Naive thymus-derived CD8-positive, alpha-beta T cell (primary cell): ENCODE measurements at regions not wholly inside any gene's neighbourhood (a gene's known extent, or its start where the extent isn't known, plus 50 kb on each side); places are given as distances from the start of the nearest gene placed in this dataset.

Experiments
- ATAC-seq, 2 donors: fragments of 150-1000 bp; cut with Tn5 transposase in 1 of 2; sonication (Bioruptor Pico), chemical (Tn5 transposase) in 1 of 2; 1 replicate in 1 of 2; 2 replicates in 1 of 2; pipeline ENCODE4 v1.10.0; 2021; ENCODE audit warnings: mild to moderate bottlenecking in 2 of 2, moderate library complexity in 2 of 2
- POLR2A ChIA-PET: fragments of 350-600 bp; sonication (Branson Sonifier 250); formaldehyde crosslinking; loops from one replicate; lab custom pipeline; 2021; ENCODE audit warnings: antibody characterized with exemption; lab: Charles Lee
- DNase-seq, 10 donors: peaks; one replicate each; pipeline versions ENCODE4 v3.0.0 to v3.0.0-alpha.2; 2020 to 2022
- H3K27ac Mint-ChIP-seq, 10 donors: one replicate each; pipeline ENCODE4 v1.8.0; 2020 to 2022; ENCODE audit warnings: mild to moderate bottlenecking in 10 of 10, mixed read lengths in 10 of 10, moderate library complexity in 4 of 10, inconsistent platforms in 1 of 10
- H3K27me3 Mint-ChIP-seq, 5 donors: one replicate each; pipeline ENCODE4 v1.8.0; 2021 to 2022; ENCODE audit warnings: mixed read lengths in 5 of 5
- H3K36me3 Mint-ChIP-seq, 3 donors: one replicate each; pipeline ENCODE4 v1.8.0; 2020 to 2022; ENCODE audit warnings: mixed read lengths in 3 of 3, mild to moderate bottlenecking in 2 of 3, inconsistent platforms in 1 of 3
- H3K4me1 Mint-ChIP-seq, 4 donors: one replicate each; pipeline ENCODE4 v1.8.0; 2021 to 2022; ENCODE audit warnings: mixed read lengths in 4 of 4
- H3K4me3 Mint-ChIP-seq, 10 donors: one replicate each; pipeline ENCODE4 v1.8.0; 2020 to 2022; ENCODE audit warnings: mild to moderate bottlenecking in 10 of 10, mixed read lengths in 10 of 10, moderate library complexity in 6 of 10, inconsistent platforms in 1 of 10
- H3K9me3 Mint-ChIP-seq, 9 donors: one replicate each; pipeline ENCODE4 v1.8.0; 2020 to 2022; ENCODE audit warnings: mixed read lengths in 9 of 9, mild to moderate bottlenecking in 3 of 9, inconsistent platforms in 1 of 9, moderate library complexity in 1 of 9

GRCh38 chr6:134464690-134465411, 146.9 kb upstream of the SGK1 start:
- H3K4me1 Mint-ChIP-seq, result peaks cover 0 to 2% (median 0%) of the 10 kb centered on the region in 4 donors
- H3K27me3 Mint-ChIP-seq, result no peaks in the 10 kb centered on the region
- DNase-seq (no peak), ATAC-seq (no peak)
- no peak overlapping the region for H3K27ac Mint-ChIP-seq
- peaks cover 0 to 6% (median 0%) of the 10 kb centered on the region in 9 donors for H3K9me3 Mint-ChIP-seq
- H3K4me3 Mint-ChIP-seq, result no peak overlapping the region
- H3K36me3 Mint-ChIP-seq, result no peaks in the 10 kb centered on the region
- POLR2A ChIA-PET, result interaction anchor here (0.6 kb wide), 1 partner anchor 32 kb away, joined by 3 read pairs; no protein-coding TSS in a partner anchor

DNA sequence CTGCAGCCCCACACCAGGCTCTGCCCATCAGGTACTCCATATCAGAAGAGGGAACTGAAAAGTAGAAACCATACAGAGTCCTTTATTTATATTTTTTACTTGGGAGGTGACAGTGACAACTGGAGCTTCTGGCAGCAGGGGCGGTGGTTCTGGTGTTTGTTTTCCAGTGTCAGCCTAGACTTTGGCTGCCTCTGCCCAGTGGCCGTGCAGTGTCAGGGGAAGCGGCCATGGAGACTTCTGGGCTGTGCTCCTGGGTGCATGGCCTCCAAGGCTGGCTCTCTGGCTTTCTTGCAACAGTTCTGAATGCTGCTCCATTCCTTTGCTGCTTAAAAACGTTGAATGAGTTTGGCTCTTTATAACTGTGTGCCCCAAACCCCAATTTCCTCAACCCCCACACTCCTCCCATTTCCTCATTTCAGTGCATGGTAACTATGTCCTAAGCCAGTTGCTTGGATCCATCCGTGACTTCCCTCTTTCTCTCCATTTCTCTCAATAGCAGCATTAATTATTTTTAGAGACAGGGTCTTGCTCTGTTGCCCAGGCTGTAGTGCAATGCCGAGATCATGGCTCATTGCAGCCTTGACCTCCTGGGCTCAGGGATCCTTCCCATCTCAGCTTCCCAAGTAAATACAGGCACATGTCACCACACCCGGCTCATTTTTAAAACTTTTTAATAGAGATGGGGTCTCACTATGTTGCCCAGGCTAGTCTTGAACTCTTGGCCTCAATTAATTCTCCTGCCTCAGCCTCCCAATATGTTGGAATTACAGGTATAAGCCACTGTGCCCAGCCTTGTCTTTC, 141.1 kb upstream of the SGK1 start:
- Mint-ChIP-seq H3K9me3 (peaks cover 0 to 8% (median 0%) of the 10 kb centered on the region in 9 donors), H3K27me3 (no peaks in the 10 kb centered on the region), H3K36me3 (no peaks in the 10 kb centered on the region), H3K27ac (peak overlapping the region in 2 of 10 donors; percentile 8 to 11), H3K4me1 (peaks cover 0 to 7% (median 3%) of the 10 kb centered on the region in 4 donors), H3K4me3 (no peak overlapping the region)
- DNase-seq, result no peak
- no peak for ATAC-seq
- POLR2A ChIA-PET, result no interaction called here

GRCh38 chr6:134457941-134458340, 140.0 kb upstream of the SGK1 start:
- Mint-ChIP-seq H3K36me3 (no peaks in the 10 kb centered on the region), H3K9me3 (peaks cover 0 to 8% (median 0%) of the 10 kb centered on the region in 9 donors), H3K4me3 (no peak overlapping the region), H3K27me3 (no peaks in the 10 kb centered on the region), H3K4me1 (peaks cover 0 to 7% (median 3%) of the 10 kb centered on the region in 4 donors), H3K27ac (no peak overlapping the region)
- DNase-seq, result no peak
- ATAC-seq, result no peak
- POLR2A ChIA-PET, result no interaction called here

DNA sequence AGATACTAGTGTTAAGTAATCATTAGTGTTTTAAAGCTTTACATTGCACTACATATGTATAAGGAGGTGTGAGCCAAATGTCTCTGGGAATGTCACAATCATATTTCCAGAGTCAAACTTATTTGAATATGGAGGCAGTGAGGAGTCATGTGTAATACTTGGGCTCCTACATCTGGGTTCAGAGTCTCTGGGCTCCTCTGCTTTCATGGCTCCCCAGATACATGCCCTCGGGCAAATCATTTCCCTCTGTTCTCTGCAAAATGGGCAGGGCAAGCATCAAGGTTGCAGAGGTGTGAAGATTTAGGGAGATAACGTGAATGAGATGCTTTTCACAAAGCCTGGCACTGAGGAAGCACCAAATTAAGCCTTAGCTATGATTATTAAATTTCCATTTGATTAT, 138.3 kb upstream of the SGK1 start:
- Mint-ChIP-seq H3K4me1 (peaks cover 4 to 9% (median 8%) of the 10 kb centered on the region in 4 donors), H3K27ac (no peak overlapping the region), H3K36me3 (no peaks in the 10 kb centered on the region), H3K9me3 (peaks cover 0 to 8% (median 0%) of the 10 kb centered on the region in 9 donors), H3K27me3 (no peaks in the 10 kb centered on the region), H3K4me3 (no peak overlapping the region)
- DNase-seq (no peak), ATAC-seq (no peak)
- POLR2A ChIA-PET, result no interaction called here

DNA sequence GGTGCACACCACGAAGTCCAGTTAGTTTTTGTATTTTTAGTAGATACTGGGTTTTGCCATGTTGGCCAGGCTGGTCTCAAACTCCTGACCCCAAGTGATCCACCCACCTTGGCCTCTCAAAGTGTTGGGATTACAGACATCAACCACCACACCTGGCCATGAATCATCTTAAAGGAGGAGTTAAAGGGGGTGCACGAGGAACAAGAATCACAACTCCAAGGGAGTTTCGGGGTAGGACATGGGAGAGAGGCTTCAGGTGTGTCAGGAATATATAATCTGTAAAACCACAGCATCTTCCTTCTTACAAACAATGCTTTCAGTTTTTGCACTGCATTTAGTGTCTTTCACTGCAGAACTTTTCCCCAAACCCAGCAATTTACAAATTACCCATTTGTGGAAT, 137.4 kb upstream of the SGK1 start:
- no peak overlapping the region for H3K27ac Mint-ChIP-seq
- DNase-seq (no peak), ATAC-seq (no peak)
- H3K9me3 Mint-ChIP-seq, result peaks cover 0 to 7% (median 0%) of the 10 kb centered on the region in 9 donors
- peaks cover 4 to 10% (median 8%) of the 10 kb centered on the region in 4 donors for H3K4me1 Mint-ChIP-seq
- H3K36me3 Mint-ChIP-seq, result no peaks in the 10 kb centered on the region
- no peaks in the 10 kb centered on the region for H3K27me3 Mint-ChIP-seq
- no peak overlapping the region for H3K4me3 Mint-ChIP-seq
- POLR2A ChIA-PET, result no interaction called here

- no peak for DNase-seq
- Mint-ChIP-seq H3K27me3 (no peaks in the 10 kb centered on the region), H3K36me3 (no peaks in the 10 kb centered on the region), H3K27ac (no peak overlapping the region), H3K4me3 (no peak overlapping the region), H3K9me3 (peaks cover 0 to 2% (median 0%) of the 10 kb centered on the region in 9 donors), H3K4me1 (peaks cover 4 to 10% (median 8%) of the 10 kb centered on the region in 4 donors)
- no peak for ATAC-seq
- POLR2A ChIA-PET, result no interaction called here
These were observed 136.9 kb upstream of the SGK1 start for GRCh38 chr6:134454794-134455193.

DNA sequence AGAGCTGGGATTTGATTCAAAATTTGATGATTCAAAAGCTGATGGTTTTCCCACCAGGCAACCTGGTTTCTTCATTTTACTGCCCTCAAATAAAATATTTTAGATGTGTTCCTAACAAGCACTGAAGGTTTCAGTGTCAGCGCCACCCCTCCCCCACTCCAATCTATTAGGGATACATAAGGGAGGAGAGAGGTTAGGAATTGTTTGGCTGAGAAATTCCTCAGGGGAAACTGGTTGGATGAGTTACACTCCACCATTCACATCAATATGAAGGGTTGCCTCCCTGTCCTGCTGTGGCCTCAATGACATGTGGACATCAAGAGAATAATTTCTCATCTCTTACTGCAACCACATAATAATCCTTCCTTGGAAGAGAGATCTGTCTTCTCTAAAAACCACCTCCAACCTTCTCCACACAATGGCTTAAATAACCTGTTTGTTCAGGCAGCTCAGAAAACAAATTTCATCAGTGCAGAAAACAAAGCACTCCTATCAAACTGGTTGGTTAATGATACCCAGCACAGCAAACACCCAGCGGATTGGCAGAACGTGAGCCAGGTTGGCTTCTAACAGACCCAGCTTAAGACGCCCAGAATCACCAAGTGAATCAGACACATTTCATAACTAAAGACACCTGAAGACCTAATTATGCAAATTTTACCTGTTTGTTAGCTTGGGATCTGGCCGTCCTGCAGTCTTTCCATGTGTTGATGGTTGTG, 136.0 kb upstream of the SGK1 start:
- no peak for DNase-seq
- no peaks in the 10 kb centered on the region for H3K9me3 Mint-ChIP-seq
- H3K27ac Mint-ChIP-seq, result no peak overlapping the region
- no peak for ATAC-seq
- no peaks in the 10 kb centered on the region for H3K36me3 Mint-ChIP-seq
- H3K4me1 Mint-ChIP-seq, result peaks cover 4 to 10% (median 7%) of the 10 kb centered on the region in 4 donors
- no peak overlapping the region for H3K4me3 Mint-ChIP-seq
- POLR2A ChIA-PET, result no interaction called here
- no peaks in the 10 kb centered on the region for H3K27me3 Mint-ChIP-seq

GRCh38 chr6:134452906-134453305, 135.0 kb upstream of the SGK1 start:
- peaks cover 8 to 10% (median 8%) of the 10 kb centered on the region in 4 donors for H3K4me1 Mint-ChIP-seq
- POLR2A ChIA-PET, result no interaction called here
- ATAC-seq (no peak), DNase-seq (no peak)
- H3K4me3 Mint-ChIP-seq, result no peak overlapping the region
- no peaks in the 10 kb centered on the region for H3K27me3 Mint-ChIP-seq
- H3K9me3 Mint-ChIP-seq, result no peaks in the 10 kb centered on the region
- no peak overlapping the region for H3K27ac Mint-ChIP-seq
- no peaks in the 10 kb centered on the region for H3K36me3 Mint-ChIP-seq

GRCh38 chr6:134451529-134451928, 133.6 kb upstream of the SGK1 start:
- DNase-seq, result no peak
- POLR2A ChIA-PET, result no interaction called here
- ATAC-seq, result no peak
- Mint-ChIP-seq H3K9me3 (no peaks in the 10 kb centered on the region), H3K27ac (peak overlapping the region in 1 of 10 donors; percentile 24), H3K27me3 (no peaks in the 10 kb centered on the region), H3K4me3 (no peak overlapping the region), H3K4me1 (peaks cover 8 to 14% (median 9%) of the 10 kb centered on the region in 4 donors), H3K36me3 (no peaks in the 10 kb centered on the region)

- ATAC-seq (no peak), DNase-seq (no peak)
- Mint-ChIP-seq H3K9me3 (no peaks in the 10 kb centered on the region), H3K4me1 (peaks cover 6 to 11% (median 7%) of the 10 kb centered on the region in 4 donors), H3K36me3 (no peaks in the 10 kb centered on the region), H3K27ac (no peak overlapping the region), H3K4me3 (no peak overlapping the region), H3K27me3 (no peaks in the 10 kb centered on the region)
- POLR2A ChIA-PET, result no interaction called here
These were observed 131.9 kb upstream of the SGK1 start for GRCh38 chr6:134449781-134450180.

GRCh38 chr6:134449004-134449403, 131.1 kb upstream of the SGK1 start:
- Mint-ChIP-seq H3K4me3 (no peak overlapping the region), H3K4me1 (peaks cover 5 to 11% (median 7%) of the 10 kb centered on the region in 4 donors), H3K27ac (peak overlapping the region in 2 of 10 donors; percentile 27 to 64), H3K36me3 (no peaks in the 10 kb centered on the region), H3K9me3 (no peaks in the 10 kb centered on the region), H3K27me3 (no peaks in the 10 kb centered on the region)
- POLR2A ChIA-PET, result no interaction called here
- no peak for ATAC-seq
- DNase-seq, result no peak

DNA sequence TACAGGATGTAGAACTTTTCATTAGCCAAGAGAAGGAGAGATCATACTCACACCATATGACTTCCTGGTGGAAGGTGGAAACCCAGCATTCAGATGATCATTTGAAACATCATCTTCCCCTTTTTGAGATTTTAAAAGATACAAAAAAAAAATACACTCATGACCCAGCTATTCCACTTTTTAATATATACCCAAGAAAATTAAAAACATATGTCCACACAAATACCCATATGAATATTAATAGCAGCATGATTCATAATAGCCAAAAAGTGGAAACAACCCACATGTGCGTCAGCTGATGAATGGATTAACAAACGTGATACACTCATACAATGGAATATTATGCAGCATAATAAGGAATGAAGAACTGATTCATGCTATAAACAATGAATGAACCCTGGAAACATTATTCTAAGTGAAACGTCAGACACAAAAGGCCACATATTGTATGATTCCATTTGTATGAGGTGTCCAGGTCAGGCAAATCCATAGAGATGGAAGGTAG, 130.0 kb upstream of the SGK1 start:
- Mint-ChIP-seq H3K27me3 (no peaks in the 10 kb centered on the region), H3K9me3 (no peaks in the 10 kb centered on the region), H3K4me1 (peaks cover 5 to 11% (median 7%) of the 10 kb centered on the region in 4 donors), H3K36me3 (no peaks in the 10 kb centered on the region), H3K27ac (peak overlapping the region in 1 of 10 donors; percentile 39), H3K4me3 (no peak overlapping the region)
- no peak for ATAC-seq
- POLR2A ChIA-PET, result no interaction called here
- no peak for DNase-seq
